CD4-positive, alpha-beta T cell (primary cell): ENCODE measurements at regions not wholly inside any gene's neighbourhood (a gene's known extent, or its start where the extent isn't known, plus 50 kb on each side); places are given as distances from the start of the nearest gene placed in this dataset.

Experiments
- ATAC-seq: fragments of 200-7000 bp; cut with Tn5 transposase; one replicate; pipeline ENCODE4 v1.10.0; 2022; ENCODE audit warnings: mild to moderate bottlenecking; ENCODE audit not compliant: poor library complexity
- CTCF ChIA-PET: fragments of 350-600 bp; sonication (Branson Sonifier 250); formaldehyde crosslinking; loops from one replicate; lab custom pipeline; 2021; ENCODE audit warnings: antibody characterized with exemption, inconsistent platforms; lab: Charles Lee
- POLR2A ChIA-PET: fragments of 350-600 bp; sonication (Branson Sonifier 250); formaldehyde crosslinking; loops from one replicate; lab custom pipeline; 2021; ENCODE audit warnings: antibody characterized with exemption, inconsistent platforms; lab: Charles Lee
- DNase-seq, 14 experiments: peaks; one replicate each; pipeline ENCODE4 v3.0.0-alpha.2; 2013 to 2020; ENCODE audit warnings: mixed read lengths in 2 of 14
- H3K27ac ChIP-seq, 2 donors: one replicate each; pipeline versions ENCODE4 v1.5.1 to v1.7.0; 2013; ENCODE audit warnings: low read length in 2 of 2, low read depth in 1 of 2, mild to moderate bottlenecking in 1 of 2
- H3K27me3 ChIP-seq, 2 experiments: 1 replicate in 1 of 2; 2 replicates in 1 of 2; pipeline versions ENCODE4 v1.6.1 to v1.7.0; 2013; ENCODE audit warnings: low read length in 2 of 2, control low read depth in 1 of 2, mild to moderate bottlenecking in 1 of 2, moderate library complexity in 1 of 2; ENCODE audit not compliant: insufficient read depth in 2 of 2, control insufficient read depth in 1 of 2
- H3K36me3 ChIP-seq: one replicate; pipeline ENCODE4 v1.6.1; 2013; ENCODE audit warnings: low read length, control low read depth; ENCODE audit not compliant: insufficient read depth
- H3K4me1 ChIP-seq: one replicate; pipeline ENCODE4 v1.6.1; 2013; ENCODE audit warnings: low read length, control low read depth; ENCODE audit not compliant: insufficient read depth
- H3K4me3 ChIP-seq: one replicate; pipeline ENCODE4 v1.5.1; 2013; ENCODE audit warnings: mild to moderate bottlenecking, low read length, moderate library complexity
- H3K9me3 ChIP-seq, 2 experiments: 1 replicate in 1 of 2; 2 replicates in 1 of 2; pipeline versions ENCODE4 v1.6.1 to v1.7.0; 2013; ENCODE audit warnings: low read length in 2 of 2, mild to moderate bottlenecking in 2 of 2, control low read depth in 1 of 2, moderate library complexity in 1 of 2; ENCODE audit not compliant: control insufficient read depth in 1 of 2, insufficient read depth in 1 of 2
- H3K27ac Mint-ChIP-seq: one replicate; pipeline ENCODE4 v1.8.0; 2020; ENCODE audit warnings: mixed read lengths
- H3K27me3 Mint-ChIP-seq: one replicate; pipeline ENCODE4 v1.8.0; 2021; ENCODE audit warnings: mixed read lengths
- H3K36me3 Mint-ChIP-seq: one replicate; pipeline ENCODE4 v1.8.0; 2021; ENCODE audit warnings: low read depth, mixed read lengths
- H3K4me1 Mint-ChIP-seq: one replicate; pipeline ENCODE4 v1.8.0; 2021; ENCODE audit warnings: low read depth, mixed read lengths
- H3K4me3 Mint-ChIP-seq: one replicate; pipeline ENCODE4 v1.8.0; 2020; ENCODE audit warnings: mild to moderate bottlenecking, mixed read lengths
- H3K9me3 Mint-ChIP-seq: one replicate; pipeline ENCODE4 v1.8.0; 2020; ENCODE audit warnings: mixed read lengths
- CTCF ChIP-seq: fragments of 200-600 bp; IDR thresholded peaks from one replicate; pipeline ENCODE4 v1.8.0; 2022; ENCODE audit warnings: antibody characterized with exemption, mild to moderate bottlenecking
- intact Hi-C, 2 experiments: fragments of 100-400 bp; cut with DNase I in 1 of 2; cut with micrococcal nuclease in 1 of 2; formaldehyde crosslinking; loops; one replicate each; pipeline versions ENCODE4 v1.15.1 to v1.9.0; 2023 to 2025; cut with DNase I, micrococcal nuclease

- no peaks in the 10 kb centered on the region for H3K4me1 Mint-ChIP-seq
- Histone ChIP-seq H3K27me3 (no peaks in the 10 kb centered on the region), H3K4me1 (no peaks in the 10 kb centered on the region), H3K9me3 (no peaks in the 10 kb centered on the region), H3K27ac (no peak overlapping the region), H3K36me3 (no peaks in the 10 kb centered on the region), H3K4me3 (no peak overlapping the region)
- no peak overlapping the region for H3K27ac Mint-ChIP-seq
- H3K4me3 Mint-ChIP-seq = no peak overlapping the region
- DNase-seq (no peak), ATAC-seq (no peak)
- ChIA-PET POLR2A (no interaction called here), CTCF (no interaction called here)
- intact Hi-C loops = no loop called here
- H3K27me3 Mint-ChIP-seq = peaks cover 5% of the 10 kb centered on the region
- TF ChIP-seq CTCF = no peak
- H3K36me3 Mint-ChIP-seq = no peaks in the 10 kb centered on the region
- no peaks in the 10 kb centered on the region for H3K9me3 Mint-ChIP-seq
Observed at GRCh38 chr5:58204966-58205365, 254.9 kb downstream of the PLK2 start.

GRCh38 chr5:58202941-58203444 is 256.9 kb downstream of the PLK2 start:
- ATAC-seq (no peak), DNase-seq (no peak)
- Mint-ChIP-seq H3K4me3 (no peak overlapping the region), H3K36me3 (no peaks in the 10 kb centered on the region), H3K27me3 (peaks cover 5% of the 10 kb centered on the region), H3K27ac (no peak overlapping the region), H3K4me1 (no peaks in the 10 kb centered on the region), H3K9me3 (no peaks in the 10 kb centered on the region)
- no peaks in the 10 kb centered on the region for H3K36me3 ChIP-seq
- H3K4me3 ChIP-seq = no peak overlapping the region
- TF ChIP-seq CTCF = no peak
- no peaks in the 10 kb centered on the region for H3K4me1 ChIP-seq
- intact Hi-C loops = no loop called here
- H3K27me3 ChIP-seq = no peaks in the 10 kb centered on the region
- no peaks in the 10 kb centered on the region for H3K9me3 ChIP-seq
- ChIA-PET CTCF (no interaction called here), POLR2A (no interaction called here)
- no peak overlapping the region for H3K27ac ChIP-seq

- no peak overlapping the region for H3K27ac ChIP-seq
- no peaks in the 10 kb centered on the region for H3K9me3 Mint-ChIP-seq
- H3K27me3 Mint-ChIP-seq = peaks cover 5% of the 10 kb centered on the region
- no peaks in the 10 kb centered on the region for H3K4me1 ChIP-seq
- CTCF ChIA-PET = no interaction called here
- POLR2A ChIA-PET = no interaction called here
- H3K36me3 ChIP-seq = no peaks in the 10 kb centered on the region
- no peaks in the 10 kb centered on the region for H3K36me3 Mint-ChIP-seq
- H3K4me1 Mint-ChIP-seq = no peaks in the 10 kb centered on the region
- DNase-seq (no peak), ATAC-seq (no peak)
- no peak for TF ChIP-seq CTCF
- H3K4me3 ChIP-seq = no peak overlapping the region
- H3K9me3 ChIP-seq = no peaks in the 10 kb centered on the region
- H3K27me3 ChIP-seq = no peaks in the 10 kb centered on the region
- no peak overlapping the region for H3K4me3 Mint-ChIP-seq
- intact Hi-C loops = no loop called here
- no peak overlapping the region for H3K27ac Mint-ChIP-seq
Observed at GRCh38 chr5:58201922-58202648, 257.8 kb downstream of the PLK2 start.
